Cardiac fibroblast (primary cell): ENCODE measurements at regions not wholly inside any gene's neighbourhood (a gene's known extent, or its start where the extent isn't known, plus 50 kb on each side); places are given as distances from the start of the nearest gene placed in this dataset.
"Not testable (repeated sequence)": the region's sequence is repeated elsewhere in the genome, so short reads cannot be mapped to it uniquely, and the experiment has no call there.

Source experiments
- DNase-seq, 2 donors: peaks; one replicate each; pipeline versions ENCODE4 v3.0.0 to v3.0.0-alpha.2; 2010; ENCODE audit warnings: low read depth in 2 of 2
- H3K4me3 ChIP-seq, 2 donors: replicated peaks in 1 of 2; 1 replicate in 1 of 2; 2 replicates in 1 of 2; pipeline ENCODE4 v1.5.1; 2011; ENCODE audit warnings: low read depth in 2 of 2, low read length in 2 of 2, mild to moderate bottlenecking in 2 of 2, moderate library complexity in 1 of 2
- TF ChIP-seq, protein P1 (sequence below): IDR thresholded peaks from one replicate; pipeline ENCODE4 v1.5.1; 2011; ENCODE audit warnings: low read depth, mild to moderate bottlenecking, low read length, inconsistent platforms

DNA sequence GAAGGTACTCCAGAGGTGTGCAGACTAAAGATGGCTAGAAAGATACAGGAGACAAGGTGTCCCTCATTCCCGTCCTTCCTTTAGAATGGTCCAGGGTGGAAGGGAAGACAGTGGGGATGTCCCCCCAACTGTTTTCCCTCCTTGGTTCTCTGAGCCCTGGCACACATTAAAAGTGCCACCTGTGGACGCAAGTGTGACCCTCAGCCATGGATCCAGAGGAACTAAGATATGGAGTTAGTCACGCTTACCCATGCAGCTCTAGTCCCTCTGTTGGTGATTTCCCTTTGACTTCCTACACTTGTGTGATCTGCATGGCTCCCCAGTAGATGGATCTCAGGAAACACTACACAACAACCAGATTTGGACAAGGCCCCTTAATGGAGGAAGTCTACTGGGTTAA is 113.1 kb upstream of the SRD5A2 start:
- peak; percentile 4 to 11 for DNase-seq
- TF ChIP-seq, protein P1, sequence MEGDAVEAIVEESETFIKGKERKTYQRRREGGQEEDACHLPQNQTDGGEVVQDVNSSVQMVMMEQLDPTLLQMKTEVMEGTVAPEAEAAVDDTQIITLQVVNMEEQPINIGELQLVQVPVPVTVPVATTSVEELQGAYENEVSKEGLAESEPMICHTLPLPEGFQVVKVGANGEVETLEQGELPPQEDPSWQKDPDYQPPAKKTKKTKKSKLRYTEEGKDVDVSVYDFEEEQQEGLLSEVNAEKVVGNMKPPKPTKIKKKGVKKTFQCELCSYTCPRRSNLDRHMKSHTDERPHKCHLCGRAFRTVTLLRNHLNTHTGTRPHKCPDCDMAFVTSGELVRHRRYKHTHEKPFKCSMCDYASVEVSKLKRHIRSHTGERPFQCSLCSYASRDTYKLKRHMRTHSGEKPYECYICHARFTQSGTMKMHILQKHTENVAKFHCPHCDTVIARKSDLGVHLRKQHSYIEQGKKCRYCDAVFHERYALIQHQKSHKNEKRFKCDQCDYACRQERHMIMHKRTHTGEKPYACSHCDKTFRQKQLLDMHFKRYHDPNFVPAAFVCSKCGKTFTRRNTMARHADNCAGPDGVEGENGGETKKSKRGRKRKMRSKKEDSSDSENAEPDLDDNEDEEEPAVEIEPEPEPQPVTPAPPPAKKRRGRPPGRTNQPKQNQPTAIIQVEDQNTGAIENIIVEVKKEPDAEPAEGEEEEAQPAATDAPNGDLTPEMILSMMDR: no peak
- no peak overlapping the region for H3K4me3 ChIP-seq

DNA sequence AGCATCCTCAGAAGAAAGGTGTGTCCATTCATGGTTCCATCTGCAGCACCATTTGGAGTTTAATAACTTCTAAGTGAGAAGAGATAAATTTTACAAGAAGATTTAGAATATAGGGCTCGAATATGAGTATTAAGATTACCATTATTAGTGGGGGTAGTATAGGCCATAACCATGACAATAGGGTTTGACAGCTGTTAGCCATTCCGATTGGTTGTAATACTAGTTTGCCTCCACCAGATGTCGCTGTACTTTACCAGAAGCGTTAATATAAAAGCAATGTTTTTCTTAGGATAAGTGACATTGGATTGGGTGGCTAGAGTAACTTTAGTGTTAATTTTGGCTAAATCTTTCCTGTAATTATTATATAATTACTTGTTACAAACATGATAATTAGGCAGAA is 107.5 kb upstream of the SRD5A2 start:
- TF ChIP-seq, protein P1: peak; percentile 48
- no peak overlapping the region for H3K4me3 ChIP-seq
- DNase-seq: peak; percentile 19 to 36

DNA sequence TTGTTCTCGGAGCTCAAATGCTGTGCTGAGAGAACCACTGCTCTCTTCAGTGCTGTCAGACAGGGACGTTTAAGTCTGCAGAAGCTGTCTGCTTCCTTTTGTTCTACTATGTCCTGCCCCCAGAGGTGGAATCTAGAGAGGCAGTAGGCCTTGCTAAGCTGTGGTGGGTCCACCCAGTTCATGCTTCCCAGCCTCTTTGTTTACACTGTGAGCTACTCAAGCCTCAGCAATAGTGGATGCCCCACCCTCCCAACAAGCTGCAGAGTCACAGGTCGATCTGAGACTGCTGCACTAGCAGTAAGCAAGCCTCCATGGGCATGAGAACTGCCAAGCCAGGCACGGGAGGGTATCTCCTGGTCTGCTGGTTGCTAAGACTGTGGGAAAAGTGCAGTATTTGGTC is 102.8 kb upstream of the SRD5A2 start:
- not testable (repeated sequence) for H3K4me3 ChIP-seq

DNA sequence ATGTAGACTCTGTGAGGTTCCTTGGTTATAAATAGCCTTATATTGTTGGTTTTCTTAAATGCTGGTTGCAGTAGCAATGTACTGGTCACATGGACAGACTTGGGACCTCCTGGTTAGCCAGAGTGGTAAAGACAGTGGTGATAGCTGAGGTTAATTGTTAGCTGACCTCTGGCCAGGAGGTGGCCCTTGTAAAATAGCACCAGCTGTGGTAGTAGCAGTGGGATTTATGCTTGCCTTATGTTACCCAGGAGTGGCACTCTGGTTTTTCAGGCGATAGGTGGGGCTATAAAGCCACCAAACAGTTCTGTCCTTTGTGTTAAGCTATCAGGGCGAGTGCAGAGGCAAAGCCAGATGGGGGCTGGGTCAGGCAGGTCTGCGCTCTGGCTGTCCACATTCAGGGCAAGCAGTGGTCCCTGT is 94.8 kb upstream of the SRD5A2 start:
- TF ChIP-seq, protein P1: no peak
- no peak overlapping the region for H3K4me3 ChIP-seq
- DNase-seq: no peak

More for the DNA sequence above, 102.8 kb upstream of the SRD5A2 start:
- not testable (repeated sequence) for DNase-seq

DNA sequence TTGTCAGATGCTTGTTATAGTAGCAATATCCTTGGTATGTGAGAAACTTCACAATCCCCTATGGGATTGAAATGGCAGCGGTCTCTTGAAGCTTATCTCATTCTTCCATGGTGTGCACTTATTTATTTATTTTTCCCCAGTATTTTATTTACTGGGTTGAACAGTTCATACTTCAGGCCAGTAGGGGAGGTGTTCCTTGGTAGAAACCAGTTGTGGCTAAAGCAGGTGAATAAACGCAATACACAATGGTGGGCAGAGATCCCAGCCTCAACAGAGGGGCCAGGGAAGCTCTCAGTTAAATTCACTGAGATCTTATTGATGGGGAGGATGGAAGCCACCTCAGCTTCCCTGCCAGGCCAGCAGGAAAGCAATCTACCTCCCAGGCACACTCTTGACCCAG is 93.7 kb upstream of the SRD5A2 start:
- no peak overlapping the region for H3K4me3 ChIP-seq
- TF ChIP-seq, protein P1: no peak
- DNase-seq: no peak

DNA sequence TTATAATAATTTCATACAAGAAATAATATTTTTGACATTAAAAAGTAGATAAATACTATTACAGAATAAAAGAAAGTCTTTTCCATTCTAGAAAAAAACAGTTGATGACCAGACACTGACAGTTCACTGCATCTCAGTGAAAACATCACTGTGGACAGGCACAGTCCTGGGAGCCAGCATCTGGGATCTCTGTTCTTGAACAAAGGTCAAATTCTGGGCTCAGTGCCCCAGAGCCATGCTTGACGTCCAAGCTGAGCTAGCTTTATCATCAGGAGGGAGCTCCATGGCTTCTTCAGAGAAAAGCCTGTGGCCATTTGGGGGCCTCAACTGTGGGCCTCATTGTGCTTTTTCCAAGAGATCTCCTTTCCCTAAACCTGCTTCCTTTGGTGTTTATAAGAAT is 86.1 kb upstream of the SRD5A2 start:
- TF ChIP-seq, protein P1: no peak

DNA sequence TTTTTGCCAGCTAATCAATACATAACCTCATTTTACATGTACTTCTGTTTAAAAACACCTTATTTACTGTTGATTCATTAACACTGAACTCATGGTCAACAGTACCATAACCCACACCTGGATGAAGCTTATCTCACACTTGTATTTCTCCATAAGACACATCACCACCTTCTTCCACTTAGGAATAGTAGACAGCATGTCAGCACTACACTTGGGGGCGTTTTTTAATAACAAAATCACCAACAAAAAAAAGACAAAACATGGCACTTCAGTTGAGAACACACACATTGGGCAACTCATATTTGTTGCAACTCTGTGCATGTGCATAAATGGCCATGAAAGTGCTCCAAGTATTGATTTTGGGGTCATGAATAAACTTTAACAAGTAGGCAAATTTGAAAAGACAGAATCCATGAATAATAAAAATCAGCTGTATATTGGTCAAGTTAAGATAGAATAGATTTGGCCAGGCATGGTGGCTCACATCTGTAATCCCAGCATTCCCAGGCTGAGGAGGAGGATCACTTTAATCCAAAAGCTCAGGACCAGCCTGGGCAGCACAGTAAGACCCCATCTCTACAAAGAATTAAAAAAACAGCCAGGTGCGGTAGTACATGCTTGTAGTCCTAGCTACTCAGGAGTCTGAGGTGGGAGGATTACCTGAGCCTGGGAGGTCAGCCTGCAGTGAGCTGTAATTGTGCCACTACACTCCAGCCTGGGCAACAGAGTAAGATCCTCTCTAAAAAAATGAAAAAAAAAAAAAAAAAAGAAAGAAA is 84.4 kb upstream of the SRD5A2 start:
- DNase-seq: no peak

More for the DNA sequence above, 86.1 kb upstream of the SRD5A2 start:
- DNase-seq: no peak
- H3K4me3 ChIP-seq: no peak overlapping the region

More for the DNA sequence above, 84.4 kb upstream of the SRD5A2 start:
- TF ChIP-seq, protein P1: no peak
- H3K4me3 ChIP-seq: no peak overlapping the region
